ENCODE measurements at regions not wholly inside any gene's neighbourhood (a gene's known extent, or its start where the extent isn't known, plus 50 kb on each side); places are given as distances from the start of the nearest gene placed in this dataset.
"Not testable (repeated sequence)": the region's sequence is repeated elsewhere in the genome, so short reads cannot be mapped to it uniquely, and the experiment has no call there.

DNA sequence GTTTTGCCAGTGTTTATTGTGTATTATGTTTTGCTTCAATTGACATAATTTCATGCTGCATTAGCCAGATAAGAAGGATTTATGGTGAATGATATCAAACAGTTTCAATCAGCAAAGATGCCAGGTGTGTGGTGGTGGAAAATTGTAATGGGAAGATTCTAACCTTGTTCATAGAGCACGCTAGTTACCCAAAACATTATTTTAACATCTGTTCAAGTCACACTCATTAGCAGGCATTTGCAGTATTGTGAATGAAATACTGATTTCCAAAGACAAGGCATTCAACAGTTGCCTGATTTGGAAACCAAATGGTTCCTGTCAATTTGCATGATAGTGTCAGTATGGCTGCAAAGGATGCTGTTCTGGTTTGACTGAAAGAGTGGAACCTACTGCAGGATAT, 129.7 kb downstream of the EPC1 start:
- no peak overlapping the region for H3K27ac ChIP-seq (ENCODE audit: low read depth in 1 of 2, low read length in 2 of 2)
- WGBS, 2 donors = 93 to 94% methylated on average over 1 of the region's 1 CpG
- H3K4me3 ChIP-seq (ENCODE audit: low read length in 2 of 2) = no peak overlapping the region
- intact Hi-C loops (cut with DNase I) = no loop called here
- no peak for DNase-seq
- H3K36me3 ChIP-seq (ENCODE audit: control insufficient read depth in 1 of 2, insufficient read depth in 2 of 2, low read length in 1 of 2) = no peaks in the 10 kb centered on the region
- H3K9me3 ChIP-seq (ENCODE audit: control insufficient read depth, low read length) = no peaks in the 10 kb centered on the region
- H3K27me3 ChIP-seq (ENCODE audit: control insufficient read depth in 1 of 2, insufficient read depth in 2 of 2, low read length in 1 of 2) = no peaks in the 10 kb centered on the region
- no peaks in the 10 kb centered on the region for H3K4me1 ChIP-seq (ENCODE audit: control insufficient read depth in 1 of 2, insufficient read depth in 2 of 2, low read length in 2 of 2)
- ATAC-seq (ENCODE audit: low FRiP score) = no peak

DNA sequence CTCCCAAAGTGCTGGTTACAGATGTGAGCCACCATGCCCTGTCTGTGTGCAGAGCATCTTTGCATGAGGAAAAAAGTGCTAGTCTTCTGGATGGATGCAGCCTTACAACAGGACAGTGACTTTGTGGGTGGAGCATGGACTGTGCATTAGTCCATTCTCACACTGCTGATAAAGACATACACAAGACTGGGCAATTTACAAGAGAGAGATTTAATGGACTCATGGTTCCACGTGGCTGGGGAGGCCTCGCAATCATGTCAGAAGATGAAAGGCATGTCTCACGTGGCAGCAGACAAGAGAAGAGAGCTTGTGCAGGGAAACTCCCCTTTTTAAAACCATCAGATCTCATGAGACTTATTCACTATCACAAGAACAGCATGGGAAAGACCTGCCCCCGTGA, 133.1 kb downstream of the EPC1 start:
- 36 to 47% methylated on average over 4 of the region's 4 CpGs for WGBS, 2 donors
- H3K27me3 ChIP-seq (ENCODE audit: control insufficient read depth in 1 of 2, insufficient read depth in 2 of 2, low read length in 1 of 2); H3K36me3 ChIP-seq (ENCODE audit: control insufficient read depth in 1 of 2, insufficient read depth in 2 of 2, low read length in 1 of 2); H3K4me3 ChIP-seq (ENCODE audit: low read length in 2 of 2); H3K9me3 ChIP-seq (ENCODE audit: control insufficient read depth, low read length); DNase-seq; H3K4me1 ChIP-seq (ENCODE audit: control insufficient read depth in 1 of 2, insufficient read depth in 2 of 2, low read length in 2 of 2); H3K27ac ChIP-seq (ENCODE audit: low read depth in 1 of 2, low read length in 2 of 2); intact Hi-C loops (cut with DNase I); ATAC-seq (ENCODE audit: low FRiP score): not testable (repeated sequence)

- DNase-seq = no peak
- WGBS, 2 donors = 58 to 61% methylated on average over 3 of the region's 3 CpGs
- intact Hi-C loops (cut with DNase I) = no loop called here
- no peak for ATAC-seq (ENCODE audit: low FRiP score)
- Histone ChIP-seq H3K27ac (ENCODE audit: low read depth in 1 of 2, low read length in 2 of 2) (no peak overlapping the region), H3K36me3 (ENCODE audit: control insufficient read depth in 1 of 2, insufficient read depth in 2 of 2, low read length in 1 of 2) (no peaks in the 10 kb centered on the region), H3K27me3 (ENCODE audit: control insufficient read depth in 1 of 2, insufficient read depth in 2 of 2, low read length in 1 of 2) (no peaks in the 10 kb centered on the region), H3K9me3 (ENCODE audit: control insufficient read depth, low read length) (no peaks in the 10 kb centered on the region), H3K4me1 (ENCODE audit: control insufficient read depth in 1 of 2, insufficient read depth in 2 of 2, low read length in 2 of 2) (no peaks in the 10 kb centered on the region), H3K4me3 (ENCODE audit: low read length in 2 of 2) (no peak overlapping the region)
Observed at GRCh38 chr10:32211046-32211363, 136.0 kb downstream of the EPC1 start.

- ATAC-seq (ENCODE audit: low FRiP score) (peak; percentile 44), DNase-seq (no peak)
- no peaks in the 10 kb centered on the region for H3K9me3 ChIP-seq (ENCODE audit: control insufficient read depth, low read length)
- no peaks in the 10 kb centered on the region for H3K4me1 ChIP-seq (ENCODE audit: control insufficient read depth in 1 of 2, insufficient read depth in 2 of 2, low read length in 2 of 2)
- H3K27me3 ChIP-seq (ENCODE audit: control insufficient read depth in 1 of 2, insufficient read depth in 2 of 2, low read length in 1 of 2) = no peaks in the 10 kb centered on the region
- no peaks in the 10 kb centered on the region for H3K36me3 ChIP-seq (ENCODE audit: control insufficient read depth in 1 of 2, insufficient read depth in 2 of 2, low read length in 1 of 2)
- no peak overlapping the region for H3K27ac ChIP-seq (ENCODE audit: low read depth in 1 of 2, low read length in 2 of 2)
- H3K4me3 ChIP-seq (ENCODE audit: low read length in 2 of 2) = no peak overlapping the region
- 61 to 62% methylated on average over 18 of the region's 18 CpGs for WGBS, 2 donors
- intact Hi-C loops (cut with DNase I) = no loop called here
Observed at GRCh38 chr10:32210306-32211045, 136.5 kb downstream of the EPC1 start.

- not testable (repeated sequence) for H3K4me1 ChIP-seq (ENCODE audit: control insufficient read depth in 1 of 2, insufficient read depth in 2 of 2, low read length in 2 of 2); H3K9me3 ChIP-seq (ENCODE audit: control insufficient read depth, low read length); H3K27ac ChIP-seq (ENCODE audit: low read depth in 1 of 2, low read length in 2 of 2); ATAC-seq (ENCODE audit: low FRiP score); H3K4me3 ChIP-seq (ENCODE audit: low read length in 2 of 2); H3K36me3 ChIP-seq (ENCODE audit: control insufficient read depth in 1 of 2, insufficient read depth in 2 of 2, low read length in 1 of 2); H3K27me3 ChIP-seq (ENCODE audit: control insufficient read depth in 1 of 2, insufficient read depth in 2 of 2, low read length in 1 of 2); DNase-seq
- 86 to 88% methylated on average over 7 of the region's 7 CpGs for whole genome bisulfite sequencing, 2 donors
- intact Hi-C loops (cut with DNase I) = loop anchor here in 1 of 2 donors (10.0 kb wide), 1 partner anchor 163 kb away; no protein-coding TSS in a partner anchor
Observed at GRCh38 chr10:32208005-32208404, 139.0 kb downstream of the EPC1 start.

GRCh38 chr10:32207544-32207943, 139.4 kb downstream of the EPC1 start:
- H3K36me3 ChIP-seq (ENCODE audit: control insufficient read depth in 1 of 2, insufficient read depth in 2 of 2, low read length in 1 of 2) = no peaks in the 10 kb centered on the region
- no peaks in the 10 kb centered on the region for H3K4me1 ChIP-seq (ENCODE audit: control insufficient read depth in 1 of 2, insufficient read depth in 2 of 2, low read length in 2 of 2)
- H3K9me3 ChIP-seq (ENCODE audit: control insufficient read depth, low read length) = peaks cover 2% of the 10 kb centered on the region
- no peaks in the 10 kb centered on the region for H3K27me3 ChIP-seq (ENCODE audit: control insufficient read depth in 1 of 2, insufficient read depth in 2 of 2, low read length in 1 of 2)
- 41 to 59% methylated on average over 2 of the region's 2 CpGs for WGBS, 2 donors
- DNase-seq (peak; percentile 51 to 76), ATAC-seq (ENCODE audit: low FRiP score) (no peak)
- no peak overlapping the region for H3K27ac ChIP-seq (ENCODE audit: low read depth in 1 of 2, low read length in 2 of 2)
- H3K4me3 ChIP-seq (ENCODE audit: low read length in 2 of 2) = no peak overlapping the region
- intact Hi-C loops (cut with DNase I) = loop anchor here in 1 of 2 donors (10.0 kb wide), 1 partner anchor 163 kb away; no protein-coding TSS in a partner anchor

DNA sequence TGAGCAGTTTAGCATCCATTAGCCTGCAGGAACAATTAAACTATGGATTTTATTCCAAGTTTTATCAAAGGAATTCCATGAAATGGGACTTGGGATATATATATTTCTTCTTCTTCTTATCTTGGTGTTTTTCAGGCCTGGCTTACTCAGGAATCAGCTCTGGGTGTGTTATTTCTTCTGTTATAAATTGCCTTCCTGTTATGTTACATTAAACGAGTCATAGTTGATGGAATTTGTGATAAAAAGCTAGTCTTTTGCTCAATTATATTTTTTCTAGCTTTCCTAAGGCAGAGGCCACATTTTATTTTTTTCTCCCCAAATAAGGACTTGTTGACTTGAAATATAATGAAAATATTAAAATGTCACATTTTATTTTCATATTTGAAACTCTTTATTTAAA, 141.3 kb downstream of the EPC1 start:
- DNase-seq (no peak), ATAC-seq (ENCODE audit: low FRiP score) (no peak)
- Histone ChIP-seq H3K27me3 (ENCODE audit: control insufficient read depth in 1 of 2, insufficient read depth in 2 of 2, low read length in 1 of 2) (no peaks in the 10 kb centered on the region), H3K36me3 (ENCODE audit: control insufficient read depth in 1 of 2, insufficient read depth in 2 of 2, low read length in 1 of 2) (no peaks in the 10 kb centered on the region), H3K4me1 (ENCODE audit: control insufficient read depth in 1 of 2, insufficient read depth in 2 of 2, low read length in 2 of 2) (no peaks in the 10 kb centered on the region), H3K9me3 (ENCODE audit: control insufficient read depth, low read length) (peaks cover 2% of the 10 kb centered on the region), H3K27ac (ENCODE audit: low read depth in 1 of 2, low read length in 2 of 2) (no peak overlapping the region), H3K4me3 (ENCODE audit: low read length in 2 of 2) (no peak overlapping the region)
- WGBS, 2 donors = 0 to 2% methylated on average over 1 of the region's 1 CpG
- intact Hi-C loops (cut with DNase I) = loop anchor here in 1 of 2 donors (10.0 kb wide), 1 partner anchor 161 kb away; no protein-coding TSS in a partner anchor

DNA sequence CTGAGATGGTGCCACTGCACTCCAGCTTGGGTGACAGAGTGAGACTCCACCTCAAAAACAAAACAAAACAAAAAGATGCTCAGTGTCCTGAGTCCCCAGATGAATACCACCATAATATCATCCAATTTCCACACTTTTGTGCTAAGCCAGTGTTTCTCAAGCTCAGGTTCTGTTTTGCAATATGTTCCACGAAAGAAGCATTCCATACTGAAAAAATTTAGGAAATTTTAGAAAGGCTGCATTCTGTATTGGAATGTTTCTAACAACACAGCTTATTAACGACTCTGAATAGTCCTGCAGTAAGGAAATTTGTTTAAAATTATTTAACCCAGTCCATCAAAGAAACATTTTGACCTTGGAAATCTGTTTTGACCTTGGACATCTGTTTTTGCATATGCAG, 142.4 kb downstream of the EPC1 start:
- Histone ChIP-seq H3K27me3 (ENCODE audit: control insufficient read depth in 1 of 2, insufficient read depth in 2 of 2, low read length in 1 of 2) (no peaks in the 10 kb centered on the region), H3K36me3 (ENCODE audit: control insufficient read depth in 1 of 2, insufficient read depth in 2 of 2, low read length in 1 of 2) (no peaks in the 10 kb centered on the region), H3K4me1 (ENCODE audit: control insufficient read depth in 1 of 2, insufficient read depth in 2 of 2, low read length in 2 of 2) (no peaks in the 10 kb centered on the region), H3K9me3 (ENCODE audit: control insufficient read depth, low read length) (peaks cover 2% of the 10 kb centered on the region), H3K4me3 (ENCODE audit: low read length in 2 of 2) (no peak overlapping the region), H3K27ac (ENCODE audit: low read depth in 1 of 2, low read length in 2 of 2) (no peak overlapping the region)
- DNase-seq (no peak), ATAC-seq (ENCODE audit: low FRiP score) (no peak)
- intact Hi-C loops (cut with DNase I) = loop anchor here in 1 of 2 donors (10.0 kb wide), 1 partner anchor 160 kb away; no protein-coding TSS in a partner anchor
- WGBS, 2 donors = 43 to 49% methylated on average over 2 of the region's 2 CpGs

DNA sequence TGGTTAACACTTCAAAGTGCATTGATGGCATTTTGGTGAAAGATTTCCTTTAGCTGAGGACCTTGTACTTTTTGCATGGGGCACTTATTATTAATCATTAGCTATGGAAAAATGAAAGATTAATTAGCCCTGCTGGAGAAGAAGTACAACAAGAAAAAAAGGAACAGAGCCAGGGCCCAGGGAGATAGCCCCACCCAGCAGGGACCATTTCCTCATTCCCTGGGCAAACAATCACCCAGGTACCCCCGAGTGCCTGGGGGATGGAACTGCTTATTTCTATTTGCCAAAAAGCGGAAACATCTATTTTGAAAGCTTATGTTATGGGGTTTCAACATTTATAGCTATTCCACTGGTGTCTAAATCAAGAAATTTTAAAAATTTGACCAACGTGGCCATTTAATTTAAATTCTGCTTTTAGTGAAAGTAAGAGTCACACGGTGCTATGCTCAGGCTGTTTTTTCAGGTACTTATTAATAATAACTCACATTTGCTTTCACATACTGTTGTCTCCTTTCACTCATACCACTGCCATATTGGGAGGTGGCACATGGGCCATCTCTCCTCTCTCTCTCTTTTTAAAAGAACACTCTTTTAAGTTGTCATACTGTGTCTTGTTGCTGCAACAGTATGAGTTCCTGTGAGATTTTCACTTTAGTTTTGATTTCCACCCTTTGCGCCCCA, 143.6 kb upstream of the KIF5B start:
- DNase-seq (peak in 1 of 2 donors; percentile 56), ATAC-seq (ENCODE audit: low FRiP score) (no peak)
- no peaks in the 10 kb centered on the region for H3K27me3 ChIP-seq (ENCODE audit: control insufficient read depth in 1 of 2, insufficient read depth in 2 of 2, low read length in 1 of 2)
- no peaks in the 10 kb centered on the region for H3K36me3 ChIP-seq (ENCODE audit: control insufficient read depth in 1 of 2, insufficient read depth in 2 of 2, low read length in 1 of 2)
- no peak overlapping the region for H3K27ac ChIP-seq (ENCODE audit: low read depth in 1 of 2, low read length in 2 of 2)
- intact Hi-C loops (cut with DNase I) = loop anchor here in 1 of 2 donors (10.0 kb wide), 2 partner anchors 155 to 365 kb away; no protein-coding TSS in a partner anchor
- peaks cover 2% of the 10 kb centered on the region for H3K9me3 ChIP-seq (ENCODE audit: control insufficient read depth, low read length)
- WGBS, 2 donors = 76 to 81% methylated on average over 5 of the region's 5 CpGs
- no peaks in the 10 kb centered on the region for H3K4me1 ChIP-seq (ENCODE audit: control insufficient read depth in 1 of 2, insufficient read depth in 2 of 2, low read length in 2 of 2)
- H3K4me3 ChIP-seq (ENCODE audit: low read length in 2 of 2) = no peak overlapping the region

All from aorta (tissue), 5 donors.